Calu3 (cell line): ENCODE measurements at regions not wholly inside any gene's neighbourhood (a gene's known extent, or its start where the extent isn't known, plus 50 kb on each side); places are given as distances from the start of the nearest gene placed in this dataset.

ENCODE experiments used
- BruUV-seq: library from RNA; stranded (reverse); fragments of 400-500 nt; replicated peaks from 2 replicates; lab custom pipeline; 2021; lab: Mats Ljungman, UMichigan
- CTCF ChIA-PET: fragments of 300-600 bp; sonication (Branson Sonifier 250); formaldehyde crosslinking; loops from one replicate; lab custom pipeline; 2022; ENCODE audit warnings: antibody characterized with exemption; lab: Charles Lee
- DNase-seq: peaks from one replicate; pipeline ENCODE4 v3.0.0; 2022
- H3K27ac Mint-ChIP-seq: one replicate; pipeline ENCODE4 v1.8.0; 2022; ENCODE audit warnings: mixed read lengths; ENCODE audit not compliant: unreplicated experiment
- H3K27me3 Mint-ChIP-seq: one replicate; pipeline ENCODE4 v1.8.0; 2022; ENCODE audit warnings: mixed read lengths; ENCODE audit not compliant: unreplicated experiment
- H3K36me3 Mint-ChIP-seq: one replicate; pipeline ENCODE4 v1.8.0; 2022; ENCODE audit warnings: mild to moderate bottlenecking, moderate library complexity, mixed read lengths; ENCODE audit not compliant: insufficient read depth, unreplicated experiment
- H3K4me1 Mint-ChIP-seq: one replicate; pipeline ENCODE4 v1.8.0; 2022; ENCODE audit warnings: mild to moderate bottlenecking, low read depth, mixed read lengths; ENCODE audit not compliant: unreplicated experiment
- H3K4me3 Mint-ChIP-seq: one replicate; pipeline ENCODE4 v1.8.0; 2022; ENCODE audit warnings: mild to moderate bottlenecking, low read depth, moderate library complexity, mixed read lengths; ENCODE audit not compliant: unreplicated experiment
- H3K9me3 Mint-ChIP-seq: one replicate; pipeline ENCODE4 v1.8.0; 2022; ENCODE audit warnings: low read depth, mixed read lengths; ENCODE audit not compliant: unreplicated experiment
- CTCF ChIP-seq: fragments of 200-600 bp; IDR thresholded peaks from one replicate; pipeline ENCODE4 v1.8.0; 2022; ENCODE audit warnings: antibody characterized with exemption; ENCODE audit not compliant: unreplicated experiment
- intact Hi-C: fragments of 100-400 bp; cut with micrococcal nuclease; formaldehyde crosslinking; loops from one replicate; pipeline ENCODE4 v1.10.0; 2022; ENCODE audit not compliant: unreplicated experiment

GRCh38 chr2:105573490-105573889, 171.2 kb upstream of the NCK2 start:
- Mint-ChIP-seq H3K27ac (no peak overlapping the region), H3K27me3 (peaks cover 35% of the 10 kb centered on the region), H3K36me3 (peaks cover 4% of the 10 kb centered on the region), H3K4me3 (peak overlapping the region; percentile 15), H3K4me1 (peaks cover 28% of the 10 kb centered on the region), H3K9me3 (no peaks in the 10 kb centered on the region)
- no peak for TF ChIP-seq CTCF
- intact Hi-C loops = loop anchor here (10.0 kb wide), 1 partner anchor 511 kb away; no protein-coding TSS in a partner anchor
- BruUV-seq = no TSS peak
- CTCF ChIA-PET = interaction anchor here (0.6 kb wide), 1 partner anchor 14 kb away, joined by 4 read pairs; no protein-coding TSS in a partner anchor
- DNase-seq = no peak

GRCh38 chr2:105571445-105571987, 172.7 kb upstream of the FHL2 start:
- no TSS peak for BruUV-seq
- Mint-ChIP-seq H3K36me3 (peaks cover 10% of the 10 kb centered on the region), H3K4me3 (no peak overlapping the region), H3K27ac (no peak overlapping the region), H3K27me3 (peaks cover 55% of the 10 kb centered on the region), H3K9me3 (no peaks in the 10 kb centered on the region), H3K4me1 (peaks cover 32% of the 10 kb centered on the region)
- no peak for DNase-seq
- intact Hi-C loops = loop anchor here (10.0 kb wide), 1 partner anchor 513 kb away; no protein-coding TSS in a partner anchor
- CTCF ChIA-PET = no interaction called here
- TF ChIP-seq CTCF = no peak

GRCh38 chr2:105570757-105571156, 171.9 kb upstream of the FHL2 start:
- Mint-ChIP-seq H3K36me3 (peaks cover 9% of the 10 kb centered on the region), H3K4me1 (peaks cover 24% of the 10 kb centered on the region), H3K4me3 (no peak overlapping the region), H3K27me3 (peaks cover 55% of the 10 kb centered on the region), H3K9me3 (no peaks in the 10 kb centered on the region), H3K27ac (no peak overlapping the region)
- DNase-seq = no peak
- no TSS peak for BruUV-seq
- TF ChIP-seq CTCF = no peak
- CTCF ChIA-PET = interaction anchor here (0.9 kb wide), 1 partner anchor 528 kb away, joined by 3 read pairs; no protein-coding TSS in a partner anchor
- intact Hi-C loops = loop anchor here (10.0 kb wide), 1 partner anchor 514 kb away; no protein-coding TSS in a partner anchor

- Mint-ChIP-seq H3K27ac (no peak overlapping the region), H3K36me3 (peaks cover 6% of the 10 kb centered on the region), H3K4me3 (no peak overlapping the region), H3K27me3 (peaks cover 55% of the 10 kb centered on the region), H3K9me3 (no peaks in the 10 kb centered on the region), H3K4me1 (peaks cover 20% of the 10 kb centered on the region)
- no TSS peak for BruUV-seq
- no peak for TF ChIP-seq CTCF
- intact Hi-C loops = loop anchor here (10.0 kb wide), 1 partner anchor 514 kb away; no protein-coding TSS in a partner anchor
- CTCF ChIA-PET = interaction anchor here (0.9 kb wide), 1 partner anchor 528 kb away, joined by 3 read pairs; no protein-coding TSS in a partner anchor
- no peak for DNase-seq
Observed at GRCh38 chr2:105570326-105570725, 171.5 kb upstream of the FHL2 start.
